Progenitor cell of endocrine pancreas (in vitro differentiated cells): ENCODE measurements at regions not wholly inside any gene's neighbourhood (a gene's known extent, or its start where the extent isn't known, plus 50 kb on each side); places are given as distances from the start of the nearest gene placed in this dataset.

ENCODE experiments used
- DNase-seq: peaks from one replicate; pipeline ENCODE4 v3.0.0; 2021; ENCODE audit warnings: low spot score; ENCODE audit not compliant: unreplicated experiment
- H3K27ac Mint-ChIP-seq: 2 replicates; pipeline ENCODE4 v1.8.0; 2021; ENCODE audit warnings: mild to moderate bottlenecking, moderate library complexity, mixed read lengths
- H3K27me3 Mint-ChIP-seq: 2 replicates; pipeline ENCODE4 v1.8.0; 2021; ENCODE audit warnings: mixed read lengths
- H3K36me3 Mint-ChIP-seq: 2 replicates; pipeline ENCODE4 v1.8.0; 2022; ENCODE audit warnings: mixed read lengths; ENCODE audit not compliant: insufficient read depth
- H3K4me1 Mint-ChIP-seq: 2 replicates; pipeline ENCODE4 v1.8.0; 2021; ENCODE audit warnings: low read depth, mixed read lengths
- H3K4me3 Mint-ChIP-seq: 2 replicates; pipeline ENCODE4 v1.8.0; 2021; ENCODE audit warnings: low read depth, mild to moderate bottlenecking, moderate library complexity, mixed read lengths
- H3K9me3 Mint-ChIP-seq: 2 replicates; pipeline ENCODE4 v1.8.0; 2021; ENCODE audit warnings: low read depth, mixed read lengths
- CTCF ChIP-seq: fragments of 200-600 bp; sonication (generic); IDR thresholded peaks from one replicate; pipeline ENCODE4 v1.5.0; 2021; ENCODE audit warnings: antibody characterized with exemption, mild to moderate bottlenecking; ENCODE audit not compliant: unreplicated experiment

DNA sequence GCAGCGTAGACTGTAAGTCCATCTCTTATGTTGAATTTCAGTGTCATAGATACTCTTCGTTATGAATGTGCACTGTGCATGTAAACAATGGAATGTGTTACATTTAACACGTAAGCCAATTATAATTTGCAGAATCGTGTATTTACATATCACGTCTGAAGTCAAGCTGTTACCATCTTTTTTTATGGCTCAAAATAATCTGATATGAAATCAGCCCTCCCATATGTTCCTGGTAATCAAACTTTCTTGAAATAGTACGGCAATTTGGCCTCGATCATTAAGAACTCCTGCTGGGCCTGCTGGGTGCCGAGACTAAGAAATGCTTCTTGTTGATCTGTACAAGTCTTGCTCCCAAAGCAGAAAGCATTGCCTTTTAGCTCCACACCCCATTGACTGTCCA, 89.6 kb upstream of the DOK5 start:
- H3K27me3 Mint-ChIP-seq, result peaks cover 3% of the 10 kb centered on the region
- H3K27ac Mint-ChIP-seq, result no peak overlapping the region
- no peak overlapping the region for H3K4me3 Mint-ChIP-seq
- H3K36me3 Mint-ChIP-seq, result no peaks in the 10 kb centered on the region
- TF ChIP-seq CTCF, result no peak
- H3K4me1 Mint-ChIP-seq, result peaks cover 9% of the 10 kb centered on the region
- DNase-seq, result no peak
- no peaks in the 10 kb centered on the region for H3K9me3 Mint-ChIP-seq

DNA sequence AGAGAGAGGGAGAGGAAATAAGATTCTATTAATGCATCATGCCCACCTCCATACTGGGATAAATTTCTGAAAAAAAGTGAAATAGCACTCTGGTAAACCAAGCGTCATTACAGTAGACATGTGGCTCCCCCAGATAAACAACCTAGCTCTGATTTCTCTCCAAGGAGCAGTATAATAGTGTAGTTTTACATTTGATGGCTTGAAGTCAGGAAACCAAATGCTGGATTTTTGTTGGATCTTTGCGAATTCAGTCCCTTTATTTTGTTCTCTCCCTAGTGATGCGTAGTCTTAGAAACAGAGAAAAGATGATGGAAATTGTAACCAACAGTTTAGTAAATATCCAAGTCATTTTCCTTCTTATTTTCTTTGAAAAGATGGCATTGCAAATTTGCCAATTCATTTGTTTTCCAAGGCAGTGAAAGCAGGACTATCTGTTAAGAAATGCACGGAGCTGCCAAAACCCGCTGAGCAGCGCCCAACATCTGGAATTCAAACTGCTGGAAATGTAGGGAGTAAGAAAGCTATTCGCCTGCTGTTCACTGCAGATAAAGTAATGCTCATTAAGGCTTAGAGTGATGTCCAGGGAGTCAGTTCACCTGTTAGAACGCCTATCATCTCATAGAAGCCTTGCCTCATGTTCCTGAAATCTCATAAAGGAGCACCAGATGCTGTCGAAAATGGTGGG, 85.7 kb upstream of the DOK5 start:
- H3K4me1 Mint-ChIP-seq, result no peaks in the 10 kb centered on the region
- H3K27ac Mint-ChIP-seq, result peak overlapping the region; percentile 12
- no peak for TF ChIP-seq CTCF
- H3K27me3 Mint-ChIP-seq, result peaks cover 3% of the 10 kb centered on the region
- H3K4me3 Mint-ChIP-seq, result no peak overlapping the region
- H3K9me3 Mint-ChIP-seq, result peaks cover 8% of the 10 kb centered on the region
- no peaks in the 10 kb centered on the region for H3K36me3 Mint-ChIP-seq
- DNase-seq, result no peak

DNA sequence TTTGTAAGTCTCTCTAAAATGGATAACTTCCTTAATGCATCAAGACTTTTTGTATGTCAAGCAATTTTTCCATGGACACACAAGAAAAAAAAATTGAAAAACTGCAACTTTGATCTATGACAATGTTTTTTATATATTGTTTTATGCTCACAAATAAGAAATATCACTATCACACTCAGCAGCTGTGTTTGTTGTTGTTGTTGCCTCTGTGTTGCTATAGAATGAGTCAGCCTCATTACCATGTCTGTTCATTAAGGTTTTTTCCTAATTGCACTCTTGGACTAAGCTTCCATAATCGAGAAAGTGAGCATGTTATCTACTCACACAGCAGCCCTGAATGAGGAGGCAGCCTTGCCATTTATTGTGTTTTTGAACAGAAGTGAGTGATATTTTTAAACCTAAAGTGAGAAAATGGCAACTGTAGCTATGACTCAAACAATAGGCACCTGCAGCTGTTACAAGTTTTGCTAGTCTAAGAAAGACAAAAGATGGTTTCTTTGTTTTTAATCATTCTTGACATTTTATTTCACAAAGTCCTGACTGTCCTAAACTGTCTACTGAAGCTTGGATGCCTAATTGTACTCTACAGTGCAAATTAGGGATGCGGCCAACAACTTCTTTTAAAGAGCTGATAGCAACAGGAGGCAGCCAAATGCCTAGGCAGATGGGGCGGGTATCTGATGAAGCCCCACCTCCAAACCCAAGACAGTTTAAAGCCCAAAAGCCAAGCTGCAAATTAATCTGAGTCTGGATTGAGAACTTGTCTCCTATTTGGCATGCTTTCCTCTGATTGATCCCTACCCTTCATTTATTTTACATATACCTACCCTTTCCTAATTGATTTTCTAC, 77.9 kb upstream of the DOK5 start:
- DNase-seq, result no peak
- no peak for TF ChIP-seq CTCF
- Mint-ChIP-seq H3K36me3 (no peaks in the 10 kb centered on the region), H3K9me3 (peaks cover 4% of the 10 kb centered on the region), H3K27me3 (no peaks in the 10 kb centered on the region), H3K4me3 (no peak overlapping the region), H3K4me1 (no peaks in the 10 kb centered on the region), H3K27ac (no peak overlapping the region)

DNA sequence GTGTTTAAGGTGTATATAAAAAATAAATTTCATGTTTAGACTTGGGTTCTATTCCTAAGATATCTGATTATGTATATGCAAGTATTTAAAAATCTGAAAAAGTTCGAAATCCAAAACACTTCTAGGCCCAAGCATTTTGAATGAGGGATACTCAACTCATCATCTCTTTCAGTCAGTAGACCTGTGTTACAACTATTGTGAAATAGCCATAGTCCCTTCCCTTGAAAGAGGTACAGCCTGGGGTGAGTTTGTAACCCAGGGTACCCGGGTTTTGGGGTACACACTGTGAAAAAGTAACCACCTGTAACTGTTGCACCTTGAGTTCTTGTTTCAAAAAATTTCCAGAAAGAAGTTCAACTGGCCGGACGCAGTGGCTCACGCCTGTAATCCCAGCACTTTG, 76.6 kb upstream of the DOK5 start:
- no peaks in the 10 kb centered on the region for H3K9me3 Mint-ChIP-seq
- no peak for TF ChIP-seq CTCF
- no peak for DNase-seq
- H3K36me3 Mint-ChIP-seq, result no peaks in the 10 kb centered on the region
- H3K27me3 Mint-ChIP-seq, result no peaks in the 10 kb centered on the region
- H3K4me1 Mint-ChIP-seq, result no peaks in the 10 kb centered on the region
- H3K4me3 Mint-ChIP-seq, result no peak overlapping the region
- no peak overlapping the region for H3K27ac Mint-ChIP-seq

- H3K36me3 Mint-ChIP-seq, result no peaks in the 10 kb centered on the region
- H3K27ac Mint-ChIP-seq, result no peak overlapping the region
- no peak for TF ChIP-seq CTCF
- no peaks in the 10 kb centered on the region for H3K9me3 Mint-ChIP-seq
- H3K27me3 Mint-ChIP-seq, result no peaks in the 10 kb centered on the region
- H3K4me1 Mint-ChIP-seq, result no peaks in the 10 kb centered on the region
- no peak overlapping the region for H3K4me3 Mint-ChIP-seq
- DNase-seq, result no peak
Observed at GRCh38 chr20:54405540-54405939, 69.9 kb upstream of the DOK5 start.
